ENCODE measurements at regions not wholly inside any gene's neighbourhood (a gene's known extent, or its start where the extent isn't known, plus 50 kb on each side); places are given as distances from the start of the nearest gene placed in this dataset.
A peak's percentile ranks its signal among the peaks of the same experiment; 100 is the strongest.

- DNase-seq (ENCODE audit: unreplicated experiment), result no peak
- Mint-ChIP-seq H3K27ac (ENCODE audit: low read depth, unreplicated experiment) (no peak overlapping the region), H3K4me3 (ENCODE audit: unreplicated experiment) (no peak overlapping the region), H3K9me3 (ENCODE audit: unreplicated experiment) (peaks cover 9% of the 10 kb centered on the region), H3K4me1 (ENCODE audit: insufficient read depth, unreplicated experiment) (peaks cover 5% of the 10 kb centered on the region), H3K27me3 (ENCODE audit: insufficient read depth, unreplicated experiment) (peaks cover 32% of the 10 kb centered on the region), H3K36me3 (ENCODE audit: insufficient read depth, unreplicated experiment) (peaks cover 7% of the 10 kb centered on the region)
- intact Hi-C loops (cut with micrococcal nuclease), result no loop called here
- ChIA-PET CTCF (interaction anchor here (0.6 to 5.0 kb wide), 9 partner anchors 14 to 572 kb away, joined by 3 to 239 read pairs (median 4); no protein-coding TSS in a partner anchor), POLR2A (no interaction called here)
- BruUV-seq (replicated peaks), result no TSS peak
- no peak for TF ChIP-seq CTCF (IDR thresholded peaks at IDR 0.05; ENCODE audit: unreplicated experiment)
These were observed 335.4 kb upstream of the IGF1R start for GRCh38 chr15:98312913-98313312.

GRCh38 chr15:98315971-98316370, 332.4 kb upstream of the IGF1R start:
- ChIA-PET POLR2A (interaction anchor here (1.0 kb wide), 1 partner anchor 11 kb away, joined by 3 read pairs; no protein-coding TSS in a partner anchor), CTCF (interaction anchor here (0.7 to 3.7 kb wide), 6 partner anchors 104 to 636 kb away, joined by 3 to 22 read pairs (median 6); no protein-coding TSS in a partner anchor)
- Mint-ChIP-seq H3K27ac (ENCODE audit: low read depth, unreplicated experiment) (no peak overlapping the region), H3K4me3 (ENCODE audit: unreplicated experiment) (no peak overlapping the region), H3K9me3 (ENCODE audit: unreplicated experiment) (peaks cover 7% of the 10 kb centered on the region), H3K27me3 (ENCODE audit: insufficient read depth, unreplicated experiment) (peaks cover 10% of the 10 kb centered on the region), H3K4me1 (ENCODE audit: insufficient read depth, unreplicated experiment) (peaks cover 6% of the 10 kb centered on the region), H3K36me3 (ENCODE audit: insufficient read depth, unreplicated experiment) (no peaks in the 10 kb centered on the region)
- no peak for TF ChIP-seq CTCF (IDR thresholded peaks at IDR 0.05; ENCODE audit: unreplicated experiment)
- DNase-seq (ENCODE audit: unreplicated experiment), result no peak
- intact Hi-C loops (cut with micrococcal nuclease), result no loop called here
- BruUV-seq (replicated peaks), result no TSS peak

GRCh38 chr15:98321896-98322295, 326.4 kb upstream of the IGF1R start:
- no peak for TF ChIP-seq CTCF (IDR thresholded peaks at IDR 0.05; ENCODE audit: unreplicated experiment)

GRCh38 chr15:98322581-98322980, 325.8 kb upstream of the IGF1R start:
- ChIA-PET POLR2A (interaction anchor here (0.7 to 1.8 kb wide), 4 partner anchors 11 to 580 kb away, joined by 3 to 6 read pairs (median 4); no protein-coding TSS in a partner anchor), CTCF (interaction anchor here (0.6 to 2.2 kb wide), 7 partner anchors 11 to 911 kb away, joined by 3 to 17 read pairs (median 8); no protein-coding TSS in a partner anchor)
- no peak for TF ChIP-seq CTCF (IDR thresholded peaks at IDR 0.05; ENCODE audit: unreplicated experiment)
- BruUV-seq (replicated peaks), result no TSS peak
- Mint-ChIP-seq H3K27me3 (ENCODE audit: insufficient read depth, unreplicated experiment) (no peaks in the 10 kb centered on the region), H3K27ac (ENCODE audit: low read depth, unreplicated experiment) (no peak overlapping the region), H3K4me1 (ENCODE audit: insufficient read depth, unreplicated experiment) (peaks cover 10% of the 10 kb centered on the region), H3K4me3 (ENCODE audit: unreplicated experiment) (no peak overlapping the region), H3K9me3 (ENCODE audit: unreplicated experiment) (peaks cover 7% of the 10 kb centered on the region), H3K36me3 (ENCODE audit: insufficient read depth, unreplicated experiment) (no peaks in the 10 kb centered on the region)
- DNase-seq (ENCODE audit: unreplicated experiment), result peak; percentile 14
- intact Hi-C loops (cut with micrococcal nuclease), result no loop called here

More at GRCh38 chr15:98321896-98322295, 326.4 kb upstream of the IGF1R start:
- H3K36me3 Mint-ChIP-seq (ENCODE audit: insufficient read depth, unreplicated experiment), result no peaks in the 10 kb centered on the region
- intact Hi-C loops (cut with micrococcal nuclease), result no loop called here
- peak overlapping the region; percentile 80 for H3K27ac Mint-ChIP-seq (ENCODE audit: low read depth, unreplicated experiment)
- no peaks in the 10 kb centered on the region for H3K27me3 Mint-ChIP-seq (ENCODE audit: insufficient read depth, unreplicated experiment)
- CTCF ChIA-PET, result interaction anchor here (0.6 to 2.2 kb wide), 10 partner anchors 10 to 1646 kb away, joined by 3 to 17 read pairs (median 5); no protein-coding TSS in a partner anchor
- H3K9me3 Mint-ChIP-seq (ENCODE audit: unreplicated experiment), result peaks cover 7% of the 10 kb centered on the region
- POLR2A ChIA-PET, result interaction anchor here (0.7 to 1.8 kb wide), 5 partner anchors 12 to 581 kb away, joined by 3 to 6 read pairs (median 3); no protein-coding TSS in a partner anchor
- BruUV-seq (replicated peaks), result no TSS peak
- H3K4me1 Mint-ChIP-seq (ENCODE audit: insufficient read depth, unreplicated experiment), result peaks cover 10% of the 10 kb centered on the region
- peak overlapping the region; percentile 12 for H3K4me3 Mint-ChIP-seq (ENCODE audit: unreplicated experiment)
- peak; percentile 77 for DNase-seq (ENCODE audit: unreplicated experiment)
